ENCODE measurements at regions not wholly inside any gene's neighbourhood (a gene's known extent, or its start where the extent isn't known, plus 50 kb on each side); places are given as distances from the start of the nearest gene placed in this dataset.

DNA sequence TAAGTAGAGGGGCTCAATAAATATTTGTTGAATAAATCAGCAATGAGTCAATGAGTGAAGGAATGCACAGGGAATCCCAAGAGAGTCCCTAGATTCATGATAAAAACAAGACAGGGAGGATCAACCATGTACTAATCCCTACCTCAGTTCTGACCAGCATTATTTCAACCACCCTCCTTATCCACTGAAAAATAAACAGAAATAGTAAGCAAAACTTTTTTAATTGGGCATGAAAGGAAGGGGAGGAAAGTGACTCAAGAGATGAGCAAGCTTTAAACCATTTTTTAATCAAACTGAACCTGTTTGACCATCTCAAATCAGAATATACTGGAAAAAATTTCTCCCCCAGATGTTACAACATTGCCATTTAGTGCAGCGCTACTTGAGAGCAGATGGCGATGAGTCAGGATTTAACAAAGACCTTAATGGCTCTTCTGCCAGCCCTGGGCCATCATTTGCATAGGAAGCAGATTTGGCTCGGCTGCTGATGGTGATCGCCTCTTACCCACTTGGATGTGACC is 194.8 kb upstream of the SLC30A5 start:
- peak; percentile 66 to 93 for DNase-seq

DNA sequence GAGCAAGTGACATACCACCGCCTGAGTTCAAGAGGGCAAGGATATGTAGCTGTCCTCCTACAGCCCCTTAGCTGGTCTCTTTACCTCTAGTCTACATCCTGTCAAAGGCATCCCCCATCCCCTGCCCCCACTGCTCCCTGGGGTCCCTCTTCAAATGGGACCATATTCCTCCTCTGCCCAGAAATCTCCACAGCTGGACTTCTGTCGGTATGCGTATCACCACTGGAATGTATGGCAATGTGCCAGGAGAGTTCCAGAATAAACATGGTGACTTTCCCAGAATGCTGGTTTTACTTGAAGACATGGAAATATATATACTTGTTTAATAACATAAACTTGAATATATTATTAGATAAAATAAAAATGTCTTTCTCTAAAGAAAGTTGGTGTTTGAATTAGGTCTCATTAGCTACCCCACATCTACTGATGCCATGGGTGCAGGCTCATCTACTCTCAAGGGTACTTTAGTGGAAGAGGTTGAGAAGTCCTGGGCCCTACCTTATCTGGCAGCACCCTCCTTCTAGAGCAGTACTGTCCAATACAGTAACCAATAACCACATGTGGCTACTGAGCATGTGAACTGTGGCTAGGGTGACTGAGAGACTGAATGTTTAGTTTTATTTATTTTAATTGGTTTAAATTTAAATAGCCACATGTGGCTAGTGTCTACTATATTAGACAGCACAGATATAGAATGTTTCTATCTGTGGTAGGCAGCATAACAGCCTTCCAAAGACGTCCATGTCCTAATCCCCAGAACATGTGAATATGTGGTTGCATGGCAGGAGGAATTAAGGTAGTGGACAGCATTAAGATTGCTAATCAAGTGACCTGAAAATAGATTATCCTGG is 181.7 kb upstream of the SLC30A5 start:
- DNase-seq, result no peak

DNA sequence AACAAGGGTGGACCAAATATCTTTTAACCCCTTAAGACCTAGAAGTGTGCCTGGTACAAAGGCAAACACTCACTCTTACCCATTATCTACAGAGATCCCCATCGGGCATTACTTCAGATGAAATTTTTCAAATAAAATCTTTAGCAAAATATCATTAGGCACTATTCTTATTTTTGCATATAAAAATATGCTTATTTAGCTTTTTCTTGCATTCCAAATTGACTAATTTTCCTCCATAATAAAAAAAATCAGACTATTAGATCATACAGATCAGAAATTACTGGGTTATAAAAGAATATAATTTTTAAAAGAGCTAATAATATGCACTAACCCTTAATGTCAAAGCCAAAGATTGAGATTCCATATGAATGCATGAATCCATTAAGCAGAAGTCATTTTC is 178.7 kb upstream of the SLC30A5 start:
- no peak for DNase-seq

DNA sequence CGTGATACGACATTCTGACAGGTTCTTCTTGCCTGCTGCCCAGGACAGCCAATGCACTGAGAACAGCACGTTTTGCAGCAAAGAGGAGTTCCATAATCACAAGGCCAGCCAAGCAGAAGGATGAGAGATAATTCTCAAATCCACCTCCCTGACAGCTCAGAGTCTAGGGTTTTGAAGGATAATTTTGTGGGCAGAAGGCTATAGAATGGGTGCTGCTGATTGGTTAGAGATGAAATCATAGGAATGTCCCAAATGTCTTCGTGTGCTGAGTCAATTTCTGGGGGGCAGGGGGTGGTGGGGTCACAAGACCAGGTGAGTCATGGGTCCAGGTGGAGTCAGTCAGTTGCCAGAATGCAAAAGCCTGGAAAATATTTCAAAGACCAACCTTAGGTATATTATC is 175.5 kb upstream of the SLC30A5 start:
- no peak for DNase-seq

DNA sequence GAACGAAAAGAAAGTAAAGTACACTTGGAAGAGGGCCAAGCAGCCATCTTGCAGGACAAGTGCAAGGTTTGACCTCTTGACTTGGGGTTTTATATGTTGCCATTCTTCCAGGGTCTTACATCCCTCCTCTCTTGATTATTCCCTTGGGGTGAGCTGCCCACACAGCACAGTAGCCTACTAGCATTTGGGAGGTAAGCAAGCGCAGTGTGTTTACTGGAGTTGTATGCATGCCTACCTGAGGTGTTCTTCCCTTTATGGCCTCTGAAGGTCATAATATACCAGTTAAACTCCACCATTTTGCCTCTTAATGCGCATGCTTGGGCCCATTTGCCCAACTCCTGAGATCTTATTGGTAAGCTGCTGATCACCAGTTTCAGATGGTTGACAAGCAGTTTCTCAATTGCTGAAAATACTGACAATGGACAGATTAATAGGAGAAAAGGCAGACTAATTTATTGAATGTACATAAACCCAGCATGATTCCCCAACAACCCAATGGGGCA is 173.8 kb upstream of the SLC30A5 start:
- no peak for DNase-seq

DNA sequence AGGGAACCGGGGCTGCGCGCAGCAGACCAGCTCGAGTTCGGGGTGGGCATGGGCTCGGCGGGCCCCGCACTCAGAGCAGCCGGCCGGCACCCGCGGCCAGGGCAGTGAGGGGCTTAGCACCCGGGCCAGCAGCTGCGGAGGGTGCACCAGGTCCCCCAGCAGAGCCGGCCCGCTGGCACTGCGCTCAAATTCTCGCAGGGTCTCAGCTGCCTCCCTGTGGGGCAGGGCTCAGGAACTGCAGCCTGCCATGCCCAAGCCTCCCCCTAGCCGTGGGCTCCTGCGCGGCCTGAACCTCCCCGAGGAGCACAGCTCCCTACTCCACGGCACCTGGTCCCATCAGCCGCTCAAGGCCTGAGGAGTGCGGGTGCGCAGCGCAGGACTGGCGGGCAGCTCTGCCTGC is 172.9 kb upstream of the SLC30A5 start:
- DNase-seq, result no peak

DNA sequence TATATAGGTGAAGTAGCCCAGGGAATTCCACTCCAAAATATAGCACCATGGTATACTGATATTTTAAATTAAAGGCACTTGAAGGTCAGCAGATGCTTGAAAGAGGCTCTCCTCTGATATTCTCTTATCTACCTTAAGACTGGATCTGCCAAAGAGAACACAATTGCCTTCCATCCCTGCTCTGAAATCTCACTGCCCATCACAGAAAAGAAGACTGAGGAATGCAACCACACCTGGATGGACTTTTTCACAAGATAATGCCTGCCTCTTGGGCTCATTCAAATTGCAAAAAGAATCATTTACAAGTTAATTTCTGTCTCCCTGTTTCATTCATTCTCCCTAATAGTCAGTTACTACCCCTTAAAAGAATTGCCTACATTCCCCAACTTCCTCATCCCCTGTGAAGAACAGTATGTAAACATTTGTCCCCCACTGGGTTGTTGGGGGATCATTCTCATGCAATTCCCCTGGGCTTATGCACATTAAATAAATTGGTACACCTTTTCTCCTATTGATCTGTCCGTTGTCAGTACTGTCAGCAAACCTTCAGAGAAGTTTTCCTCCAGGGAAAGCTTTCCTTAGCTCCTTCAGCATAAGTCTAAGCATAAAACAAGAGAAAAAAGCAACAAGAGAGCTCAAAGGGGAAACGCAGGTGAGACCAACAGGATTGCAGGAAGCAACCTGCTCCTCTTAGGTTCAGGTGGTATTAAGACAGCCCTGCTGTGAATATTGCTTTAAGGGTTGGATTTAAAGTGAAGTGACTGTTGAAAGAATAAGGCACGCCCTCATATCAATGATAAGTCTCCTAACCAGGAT is 171.4 kb upstream of the SLC30A5 start:
- DNase-seq, result no peak

DNA sequence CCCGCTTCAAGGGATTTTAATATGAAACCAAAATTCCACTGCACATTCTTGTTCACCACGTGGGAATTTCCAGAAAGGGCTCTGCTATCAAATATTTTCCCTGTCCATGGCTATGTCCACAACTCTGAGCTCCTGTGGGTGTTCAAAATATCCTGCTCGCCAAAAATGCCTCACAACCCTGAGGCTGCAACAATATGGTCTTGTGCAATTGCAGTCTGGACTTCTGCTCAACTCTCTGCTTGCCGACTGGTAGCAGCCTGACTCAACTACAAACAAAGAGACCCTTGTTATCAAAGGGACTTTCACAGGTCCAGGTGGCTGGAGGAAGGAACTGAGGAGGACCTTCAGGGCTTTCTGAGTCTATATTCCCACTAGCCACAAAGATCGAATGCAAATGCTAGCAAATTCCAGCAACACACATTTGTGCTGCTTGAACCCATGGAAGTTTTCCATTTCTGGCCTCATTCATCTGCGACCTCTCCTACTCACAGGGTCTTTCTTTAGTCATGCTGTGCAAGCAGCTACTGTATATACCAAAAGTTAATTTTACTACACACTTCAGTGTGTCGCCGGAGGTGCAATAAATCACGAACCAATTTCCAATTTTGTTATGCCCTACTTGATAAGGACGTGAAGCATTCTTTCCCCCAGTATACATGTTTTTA is 169.2 kb upstream of the SLC30A5 start:
- no peak for DNase-seq

DNA sequence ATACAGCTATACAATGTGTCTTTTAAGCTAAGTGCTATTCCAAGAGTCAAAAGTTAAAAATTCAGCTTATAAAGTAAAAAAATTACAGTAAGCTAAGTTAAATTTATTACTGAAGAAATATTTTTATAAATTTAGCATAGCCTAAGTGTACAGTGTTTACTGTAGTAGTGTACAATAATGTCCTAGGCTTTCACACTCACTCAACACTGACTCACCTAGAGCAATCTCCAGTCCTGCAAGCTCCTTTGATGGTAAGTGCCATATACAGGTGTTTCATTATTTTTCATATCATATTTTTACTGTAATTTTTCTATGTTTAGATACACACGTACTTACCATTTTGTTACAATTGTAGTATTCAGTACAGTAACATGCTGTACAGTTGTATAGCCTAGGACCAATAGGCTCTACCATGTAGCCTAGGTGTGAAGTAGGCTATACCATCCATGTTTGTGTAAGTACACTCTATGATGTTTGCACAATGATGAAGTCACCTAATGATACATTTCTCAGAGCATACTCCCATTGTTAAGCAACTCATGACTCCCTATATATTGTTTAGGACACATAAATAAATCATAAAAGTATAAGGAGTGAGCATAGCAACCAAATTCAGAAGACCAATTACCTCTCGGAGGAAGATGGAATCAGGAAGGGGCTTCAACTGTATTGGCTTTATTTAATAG is 165.1 kb upstream of the SLC30A5 start:
- DNase-seq, result no peak

DNA sequence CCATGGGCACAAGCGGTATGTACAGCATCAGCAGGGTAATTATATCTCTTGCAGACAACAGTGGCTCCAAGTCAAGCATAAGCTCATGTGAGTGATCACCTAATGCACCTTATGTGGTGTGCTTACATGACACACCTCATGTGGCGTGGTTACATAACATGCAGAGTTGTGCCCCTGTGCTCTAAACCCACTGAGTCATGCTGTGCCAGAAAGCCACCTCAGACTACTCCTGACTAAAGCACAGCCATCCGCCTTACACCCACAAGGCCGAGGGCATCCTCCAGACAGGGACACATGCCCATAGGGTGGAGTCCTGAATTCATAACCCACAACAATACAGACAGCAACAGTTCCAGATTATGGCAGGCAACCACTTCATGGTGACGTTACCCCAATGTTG is 163.7 kb upstream of the SLC30A5 start:
- no peak for DNase-seq

DNA sequence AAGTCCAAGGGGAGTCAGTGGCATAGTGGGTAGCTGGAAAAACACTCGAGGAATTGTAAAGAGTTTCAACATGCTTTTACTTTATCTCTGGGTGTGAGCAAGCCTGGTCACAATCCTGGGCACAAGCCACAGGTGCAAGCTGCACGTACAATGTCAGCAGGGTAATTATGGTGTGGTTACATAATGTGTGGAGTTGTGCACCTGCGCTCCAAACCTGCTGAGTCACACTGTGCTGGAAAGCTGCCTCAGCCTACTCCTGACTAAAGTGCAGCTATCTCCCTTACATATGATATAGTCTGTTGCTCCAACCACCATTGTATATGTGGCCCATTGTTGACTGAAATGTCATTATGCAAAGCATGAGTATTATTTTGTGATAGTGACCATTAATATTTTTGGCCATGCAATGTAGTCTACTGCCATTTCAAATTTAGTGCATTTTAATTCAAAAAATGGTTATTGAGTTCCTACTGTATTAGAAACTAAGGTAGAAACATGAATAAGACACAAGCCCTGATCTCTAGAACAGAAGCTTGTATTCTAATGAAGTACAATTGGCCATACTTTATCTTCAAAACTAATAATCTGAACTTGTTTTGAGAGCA is 160.9 kb upstream of the SLC30A5 start:
- no peak for DNase-seq

DNA sequence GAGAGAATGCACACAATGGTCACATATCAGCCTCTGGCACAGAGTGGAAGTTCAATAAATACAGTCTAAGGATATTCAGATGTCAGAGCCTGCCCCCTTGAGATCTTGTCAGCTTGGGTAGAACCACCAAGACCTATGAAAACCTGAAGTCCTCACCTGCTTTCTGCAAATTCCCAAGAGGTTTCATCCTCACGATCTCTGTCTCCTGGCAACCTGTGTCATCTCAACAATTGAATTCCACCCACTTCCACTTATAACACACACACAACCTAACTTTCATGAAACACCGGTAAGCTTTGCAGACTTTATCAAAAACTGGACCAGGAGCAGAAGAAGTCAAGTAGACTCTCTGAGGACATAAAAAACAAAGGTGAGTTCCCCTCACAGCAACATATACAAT is 151.6 kb upstream of the SLC30A5 start:
- DNase-seq, result no peak

DNA sequence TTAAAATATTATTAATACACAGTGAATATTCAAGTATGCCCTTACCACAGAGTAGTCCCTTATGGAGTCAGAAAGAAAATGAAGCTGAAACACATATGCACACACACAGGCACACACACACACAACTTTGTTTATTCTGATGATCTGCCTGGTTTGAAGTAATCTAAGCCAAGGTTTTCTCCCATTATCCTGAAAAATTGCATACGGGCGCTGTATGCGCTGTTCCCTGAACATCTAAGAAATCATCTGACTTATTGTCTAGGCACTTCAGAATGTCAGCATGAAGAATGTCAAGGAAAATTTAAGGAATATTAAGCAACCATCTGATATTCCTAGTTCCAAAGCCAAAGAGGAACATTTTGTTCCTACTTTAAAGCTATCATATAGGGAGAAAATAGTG is 147.1 kb upstream of the SLC30A5 start:
- no peak for DNase-seq

DNA sequence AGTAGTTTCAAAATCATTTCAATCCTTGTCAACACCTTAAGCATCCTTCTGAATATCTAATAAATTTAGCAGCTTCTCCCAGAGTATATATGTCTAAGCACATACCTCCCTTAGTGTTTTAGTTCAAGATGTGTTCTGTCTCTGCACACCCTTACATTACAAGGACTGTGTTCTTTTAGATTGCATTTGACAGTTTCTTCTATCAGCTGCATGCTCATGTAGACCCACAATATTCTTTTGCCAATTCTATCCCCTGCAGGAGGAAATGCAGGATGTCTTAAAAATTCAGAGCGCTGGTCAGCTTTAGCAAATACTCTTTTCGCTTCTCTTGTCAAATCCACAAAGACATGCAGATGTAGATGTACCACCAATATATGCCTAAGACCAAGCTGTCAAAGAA is 145.8 kb upstream of the SLC30A5 start:
- DNase-seq, result no peak

DNA sequence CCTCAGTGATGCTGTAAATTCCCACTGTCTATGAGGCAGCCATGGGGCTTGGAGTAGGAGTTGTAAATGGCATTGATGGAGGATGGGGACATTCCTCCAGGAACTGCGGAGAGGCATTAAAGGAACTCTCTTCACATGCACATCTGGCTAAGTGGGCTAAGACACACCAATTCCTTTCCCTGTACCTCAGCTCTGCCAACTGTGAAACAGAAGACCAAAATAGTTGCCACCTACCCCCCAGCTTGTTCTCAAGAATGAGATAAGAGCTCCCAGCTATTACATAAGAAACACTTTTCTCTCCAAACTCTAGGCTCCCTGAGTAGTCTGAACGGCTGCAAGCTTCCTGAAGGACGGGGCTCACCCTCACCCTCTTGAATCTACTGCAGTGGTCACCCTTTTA is 144.6 kb upstream of the SLC30A5 start:
- DNase-seq, result no peak

DNA sequence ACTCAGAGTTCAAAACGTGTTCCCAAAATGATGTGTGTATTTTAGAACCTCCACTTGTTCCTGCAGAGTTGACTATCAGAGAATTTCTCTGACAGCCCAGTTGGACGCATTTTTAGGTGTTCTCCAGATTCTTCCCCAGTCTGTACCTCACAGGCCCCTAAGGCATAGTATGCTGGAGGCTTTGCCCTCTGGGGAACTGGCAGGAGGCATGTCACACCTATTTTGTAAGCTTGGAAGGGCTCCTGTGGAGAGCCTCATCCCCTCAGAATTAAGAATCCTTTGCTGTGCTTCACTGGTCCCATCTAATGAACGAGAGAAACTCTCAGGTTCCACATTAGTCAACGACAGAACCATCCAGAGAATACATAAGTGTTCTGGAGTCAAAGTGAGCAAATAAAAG is 144.1 kb upstream of the SLC30A5 start:
- DNase-seq, result no peak

DNA sequence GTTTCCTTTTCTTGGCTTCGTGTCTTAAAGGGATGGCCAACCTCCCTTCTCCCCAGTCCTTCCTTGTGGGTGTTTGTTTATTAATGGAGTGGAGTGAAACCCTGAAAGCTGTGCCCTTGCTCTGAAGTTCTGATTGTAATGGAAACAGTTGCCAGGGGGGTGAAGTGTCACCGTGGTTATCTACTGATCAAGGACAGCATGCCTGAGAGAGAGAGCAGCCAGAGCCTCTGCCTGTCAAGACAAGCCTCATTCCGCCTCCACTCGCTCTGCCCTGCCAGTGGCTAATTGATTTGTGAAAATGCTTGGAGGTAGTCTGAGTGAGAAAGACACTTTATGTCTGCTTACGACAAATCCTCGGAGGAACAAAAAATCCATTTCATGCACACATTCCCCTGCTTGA is 143.7 kb upstream of the SLC30A5 start:
- DNase-seq, result no peak

DNA sequence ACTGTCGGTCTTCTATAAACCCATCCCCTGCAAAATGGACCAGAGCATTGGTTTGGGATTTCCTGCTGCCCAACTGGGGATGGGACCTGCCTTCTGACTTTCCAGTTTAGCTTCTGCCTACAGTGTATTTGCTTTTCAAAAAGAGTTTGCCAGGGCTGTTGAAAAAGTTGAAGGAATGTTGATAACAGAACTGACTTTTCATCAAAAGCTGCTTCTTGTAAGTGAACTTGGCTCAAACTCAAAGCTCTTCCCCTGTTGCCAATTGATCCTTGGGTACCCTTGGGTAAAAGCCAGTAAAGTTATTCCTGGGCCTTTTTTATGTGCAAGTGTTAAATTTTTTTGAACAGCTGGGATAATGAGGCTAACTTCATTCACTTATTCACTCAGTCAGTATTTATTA is 142.9 kb upstream of the SLC30A5 start:
- peak; percentile 26 to 56 for DNase-seq

DNA sequence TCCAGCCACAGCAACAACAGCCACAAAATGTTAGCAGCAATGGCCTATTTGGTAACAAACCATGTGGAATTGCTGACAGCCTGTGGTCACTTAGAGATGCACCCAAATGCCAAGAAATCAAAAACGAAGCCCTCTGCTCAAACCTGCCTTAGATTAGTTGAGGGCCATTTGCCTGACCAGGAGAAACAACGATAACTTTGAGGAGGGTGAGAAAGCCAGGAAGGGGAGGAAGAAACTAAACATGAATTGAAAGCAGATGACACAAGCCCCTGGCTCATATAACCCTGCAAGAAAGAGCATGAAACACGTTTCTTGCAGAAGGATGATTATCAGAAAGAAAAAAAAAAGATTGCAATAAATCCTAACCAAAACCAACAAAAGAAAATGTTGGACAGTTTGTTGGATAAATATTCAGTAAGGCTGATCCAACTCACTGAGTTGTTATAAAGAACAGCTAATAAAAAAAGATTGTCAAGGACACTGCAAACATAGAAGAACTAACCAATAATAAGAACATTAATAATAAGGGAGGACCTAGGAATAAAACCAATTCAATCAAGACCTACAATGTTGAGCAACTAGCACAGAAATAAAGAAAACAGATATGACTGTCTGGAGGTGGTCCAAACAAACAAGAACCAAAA is 140.5 kb upstream of the SLC30A5 start:
- DNase-seq, result no peak

DNA sequence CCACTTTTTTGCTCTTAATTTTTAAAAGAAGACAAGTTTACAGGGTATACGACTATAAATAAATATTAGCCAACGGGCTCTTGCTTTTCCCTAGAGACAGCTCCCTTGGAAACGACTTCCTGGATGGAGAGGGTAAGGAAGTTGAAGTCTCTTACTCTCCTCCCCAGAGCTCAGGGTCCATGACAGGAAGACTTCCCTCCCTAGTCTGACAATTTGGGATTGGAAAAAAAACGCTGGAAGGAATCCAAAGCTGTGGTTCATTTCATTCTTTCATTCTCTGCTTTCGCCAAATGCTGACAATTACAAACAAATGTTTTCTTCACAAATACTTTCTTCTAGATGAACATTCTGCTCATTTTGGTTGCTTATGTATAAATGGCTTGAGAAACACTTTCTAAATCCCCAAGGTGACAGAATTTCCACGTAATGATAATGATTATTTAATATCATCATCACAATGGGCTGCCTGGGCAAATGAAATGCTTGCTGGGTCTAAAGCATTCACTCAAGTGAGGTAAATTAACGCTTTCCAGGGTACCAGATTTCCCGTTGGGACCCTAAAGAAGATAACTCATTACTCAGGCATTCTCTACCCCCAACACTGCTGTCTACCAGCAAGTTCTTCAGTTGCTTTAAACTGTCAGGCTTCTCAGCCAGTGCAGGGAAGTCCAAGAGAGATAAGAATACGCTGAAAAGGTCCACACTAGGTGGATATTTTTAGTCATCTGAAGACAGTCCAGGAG is 139.8 kb upstream of the SLC30A5 start:
- peak in 1 of 2 experiments; percentile 24 for DNase-seq

DNA sequence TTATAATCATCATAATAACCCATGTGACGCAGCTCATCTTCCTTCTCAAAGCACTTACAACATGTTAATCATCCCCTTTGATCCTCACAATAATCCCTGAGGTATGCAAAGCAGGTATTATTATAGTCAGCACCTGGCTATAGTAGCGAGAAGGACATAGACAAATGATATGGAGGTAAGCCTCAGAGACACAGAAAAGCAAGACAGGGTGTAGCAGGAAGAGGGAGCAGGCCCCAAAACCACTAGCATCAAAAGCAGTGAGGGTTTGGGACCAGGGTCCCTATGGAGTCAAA is 139.2 kb upstream of the SLC30A5 start:
- DNase-seq, result no peak
